ENCODE measurements at regions not wholly inside any gene's neighbourhood (a gene's known extent, or its start where the extent isn't known, plus 50 kb on each side); places are given as distances from the start of the nearest gene placed in this dataset.
A peak's percentile ranks its signal among the peaks of the same experiment; 100 is the strongest.

DNA sequence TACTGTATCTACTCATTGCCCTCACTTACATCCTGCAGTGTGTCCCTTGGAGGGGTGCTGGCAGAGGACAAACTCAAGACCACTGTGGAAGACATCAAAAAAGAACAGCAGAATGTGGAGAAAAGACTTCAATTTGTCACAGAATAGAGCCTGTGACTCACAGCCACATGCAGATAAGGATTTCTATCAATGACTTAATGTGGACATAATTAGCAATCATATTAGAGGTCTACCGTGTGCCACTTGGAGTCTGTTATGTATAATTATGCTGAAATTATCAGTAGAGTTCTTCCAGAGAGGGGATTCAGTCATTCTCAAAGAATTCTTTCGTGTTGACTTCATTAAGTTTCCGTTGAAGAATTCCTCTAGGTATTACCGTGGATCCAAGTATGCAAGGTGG lies 473.5 kb downstream of the MIAT start:
- no peaks in the 10 kb centered on the region for H3K79me2 ChIP-seq (ENCODE audit: control insufficient read depth, insufficient read depth, low read length)
- H3K27ac ChIP-seq (ENCODE audit: control insufficient read depth, insufficient read depth, low read length): no peak overlapping the region
- no peaks in the 10 kb centered on the region for H3K27me3 ChIP-seq (ENCODE audit: control insufficient read depth, extremely low read depth, insufficient read depth, low read length)
- H2AFZ ChIP-seq (ENCODE audit: control insufficient read depth, low read length): no peak overlapping the region
- H4K20me1 ChIP-seq (ENCODE audit: control insufficient read depth, extremely low read depth, insufficient read depth, low read length): no peaks in the 10 kb centered on the region
- H3K36me3 ChIP-seq (ENCODE audit: control insufficient read depth in 2 of 2, extremely low read depth in 1 of 2, insufficient read depth in 2 of 2, low read length in 2 of 2): no peaks in the 10 kb centered on the region
- H3K9me3 ChIP-seq (ENCODE audit: control insufficient read depth, low read depth, low read length): no peaks in the 10 kb centered on the region
- no peak for FAIRE-seq
- H3K9me1 ChIP-seq (ENCODE audit: control insufficient read depth, extremely low read depth, insufficient read depth, low read length): no peaks in the 10 kb centered on the region
- H3K9ac ChIP-seq (ENCODE audit: control insufficient read depth, extremely low read depth, insufficient read depth, low read length): no peak overlapping the region
- no peak for TF ChIP-seq CTCF (optimal IDR thresholded peaks at IDR 0.05 in 1 of 3, IDR thresholded peaks at IDR 0.05 in 1 of 3, conservative IDR thresholded peaks at IDR 0.05 in 1 of 3; ENCODE audit: extremely low read depth in 1 of 3, insufficient read depth in 2 of 3, low read length in 3 of 3)
- no peak for TF ChIP-seq EZH2 (IDR thresholded peaks at IDR 0.05; ENCODE audit: low read length)
- dilution Hi-C loops (cut with MboI; ENCODE audit: extremely low pct_ligation_motif_present, low sequenced_read_pairs): no loop called here
- H3K4me3 ChIP-seq (ENCODE audit: control insufficient read depth in 2 of 3, extremely low read depth in 1 of 3, insufficient read depth in 2 of 3, low read depth in 1 of 3, low read length in 3 of 3): no peak overlapping the region
- no peak overlapping the region for H3K4me2 ChIP-seq (ENCODE audit: control insufficient read depth, extremely low read depth, insufficient read depth, low read depth, low read length)
- H3K4me1 ChIP-seq (ENCODE audit: control insufficient read depth, extremely low read depth, insufficient read depth, low read length): peaks cover 41% of the 10 kb centered on the region
- no peak for DNase-seq (ENCODE audit: low read depth, low spot score)

DNA sequence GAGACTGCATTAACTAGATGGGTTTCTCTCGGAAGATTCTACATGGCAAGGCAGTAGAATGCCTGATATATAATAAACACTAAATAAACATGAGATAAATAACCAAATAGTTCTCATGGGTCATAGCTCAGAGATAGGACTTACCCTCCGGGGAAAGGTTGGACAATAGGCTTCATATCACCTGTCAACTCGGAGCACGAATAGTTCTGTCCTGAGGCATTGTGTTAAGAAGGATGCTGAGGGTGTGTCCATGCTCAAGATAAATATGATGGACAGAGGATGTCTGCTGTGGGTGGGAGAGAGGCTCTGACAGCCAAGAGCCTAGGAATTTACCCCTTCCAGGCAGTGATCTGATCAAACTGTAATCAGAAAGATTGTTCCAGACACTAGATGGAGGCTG lies 474.0 kb downstream of the MIAT start:
- Histone ChIP-seq H3K9me3 (ENCODE audit: control insufficient read depth, low read depth, low read length) (no peaks in the 10 kb centered on the region), H3K9me1 (ENCODE audit: control insufficient read depth, extremely low read depth, insufficient read depth, low read length) (no peaks in the 10 kb centered on the region), H3K79me2 (ENCODE audit: control insufficient read depth, insufficient read depth, low read length) (no peaks in the 10 kb centered on the region), H3K36me3 (ENCODE audit: control insufficient read depth in 2 of 2, extremely low read depth in 1 of 2, insufficient read depth in 2 of 2, low read length in 2 of 2) (no peaks in the 10 kb centered on the region), H3K4me3 (ENCODE audit: control insufficient read depth in 2 of 3, extremely low read depth in 1 of 3, insufficient read depth in 2 of 3, low read depth in 1 of 3, low read length in 3 of 3) (no peak overlapping the region), H2AFZ (ENCODE audit: control insufficient read depth, low read length) (no peak overlapping the region), H3K9ac (ENCODE audit: control insufficient read depth, extremely low read depth, insufficient read depth, low read length) (no peak overlapping the region), H3K27me3 (ENCODE audit: control insufficient read depth, extremely low read depth, insufficient read depth, low read length) (no peaks in the 10 kb centered on the region), H3K27ac (ENCODE audit: control insufficient read depth, insufficient read depth, low read length) (no peak overlapping the region), H3K4me2 (ENCODE audit: control insufficient read depth, extremely low read depth, insufficient read depth, low read depth, low read length) (no peak overlapping the region), H3K4me1 (ENCODE audit: control insufficient read depth, extremely low read depth, insufficient read depth, low read length) (peaks cover 42% of the 10 kb centered on the region), H4K20me1 (ENCODE audit: control insufficient read depth, extremely low read depth, insufficient read depth, low read length) (no peaks in the 10 kb centered on the region)
- FAIRE-seq (peak; percentile 52), DNase-seq (ENCODE audit: low read depth, low spot score) (no peak)
- TF ChIP-seq CTCF (optimal IDR thresholded peaks at IDR 0.05 in 1 of 3, IDR thresholded peaks at IDR 0.05 in 1 of 3, conservative IDR thresholded peaks at IDR 0.05 in 1 of 3; ENCODE audit: extremely low read depth in 1 of 3, insufficient read depth in 2 of 3, low read length in 3 of 3): no peak
- no peak for TF ChIP-seq EZH2 (IDR thresholded peaks at IDR 0.05; ENCODE audit: low read length)
- dilution Hi-C loops (cut with MboI; ENCODE audit: extremely low pct_ligation_motif_present, low sequenced_read_pairs): no loop called here

Data from keratinocyte (primary cell).